Liver (tissue), 3 donors: ENCODE measurements at regions not wholly inside any gene's neighbourhood (a gene's known extent, or its start where the extent isn't known, plus 50 kb on each side); places are given as distances from the start of the nearest gene placed in this dataset.
"Not testable (repeated sequence)": the region's sequence is repeated elsewhere in the genome, so short reads cannot be mapped to it uniquely, and the experiment has no call there.

Experiments used
- JUND ChIP-seq, 2 donors: IDR thresholded peaks; 2 replicates each; pipeline ENCODE4 v1.6.1; 2016; ENCODE audit warnings: antibody characterized with exemption in 2 of 2
- RAD21 ChIP-seq, 2 donors: IDR thresholded peaks; 2 replicates each; pipeline ENCODE4 v1.6.1; 2016; ENCODE audit warnings: antibody characterized with exemption in 2 of 2, mild to moderate bottlenecking in 2 of 2
- RXRA ChIP-seq, 2 donors: IDR thresholded peaks; 2 replicates each; pipeline ENCODE4 v1.6.1; 2017 to 2018; ENCODE audit warnings: antibody characterized with exemption in 2 of 2, mild to moderate bottlenecking in 1 of 2
- TAF1 ChIP-seq: conservative IDR thresholded peaks from 2 replicates; pipeline ENCODE4 v1.6.1; 2016; ENCODE audit warnings: antibody characterized with exemption, mild to moderate bottlenecking
- TF ChIP-seq, protein P1 (sequence below): fragments of 150-350 bp; IDR thresholded peaks from 2 replicates; pipeline ENCODE4 v1.5.1; 2017; ENCODE audit warnings: improper control_type of control experiment, low read depth, low read length; ENCODE audit not compliant: missing input control
- TF ChIP-seq, protein P2 (sequence below): IDR thresholded peaks from 2 replicates; pipeline ENCODE4 v1.6.1; 2016; ENCODE audit warnings: antibody characterized with exemption
- donor health status: healthy.
- donor health status: healthy.

DNA sequence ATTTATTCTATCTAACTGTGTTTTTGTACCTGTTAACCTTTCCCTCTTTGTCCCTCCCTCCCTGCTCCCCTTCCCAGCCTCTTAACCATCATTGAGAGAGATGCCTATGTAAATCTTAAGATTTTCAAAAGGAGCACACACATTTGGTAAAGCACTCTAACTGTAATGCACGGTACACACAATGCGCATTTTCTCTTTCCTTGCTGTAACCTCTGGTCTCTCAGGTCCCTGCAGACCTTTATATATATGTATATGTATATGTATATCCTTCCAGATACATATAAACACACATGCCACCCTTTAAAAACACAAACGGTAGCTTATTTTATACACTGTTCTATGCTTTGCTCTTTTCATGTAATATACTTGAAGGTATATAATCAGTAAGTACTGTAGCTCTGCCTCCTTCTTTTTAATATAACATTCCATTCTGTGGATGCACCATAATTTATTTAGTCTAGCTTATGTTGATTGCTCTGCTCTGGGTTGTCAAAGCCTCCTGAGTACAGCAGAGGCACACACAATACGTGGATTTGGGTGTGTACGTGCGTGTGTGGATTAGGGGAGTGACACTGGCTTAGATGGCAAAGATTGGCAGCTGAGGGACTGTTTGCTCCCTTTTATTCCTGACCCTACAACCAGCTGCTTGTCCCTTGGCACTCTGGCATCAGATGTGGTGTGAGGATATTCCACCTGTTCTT lies 118.4 kb upstream of the PTPN20 start:
- TF ChIP-seq, protein P1, sequence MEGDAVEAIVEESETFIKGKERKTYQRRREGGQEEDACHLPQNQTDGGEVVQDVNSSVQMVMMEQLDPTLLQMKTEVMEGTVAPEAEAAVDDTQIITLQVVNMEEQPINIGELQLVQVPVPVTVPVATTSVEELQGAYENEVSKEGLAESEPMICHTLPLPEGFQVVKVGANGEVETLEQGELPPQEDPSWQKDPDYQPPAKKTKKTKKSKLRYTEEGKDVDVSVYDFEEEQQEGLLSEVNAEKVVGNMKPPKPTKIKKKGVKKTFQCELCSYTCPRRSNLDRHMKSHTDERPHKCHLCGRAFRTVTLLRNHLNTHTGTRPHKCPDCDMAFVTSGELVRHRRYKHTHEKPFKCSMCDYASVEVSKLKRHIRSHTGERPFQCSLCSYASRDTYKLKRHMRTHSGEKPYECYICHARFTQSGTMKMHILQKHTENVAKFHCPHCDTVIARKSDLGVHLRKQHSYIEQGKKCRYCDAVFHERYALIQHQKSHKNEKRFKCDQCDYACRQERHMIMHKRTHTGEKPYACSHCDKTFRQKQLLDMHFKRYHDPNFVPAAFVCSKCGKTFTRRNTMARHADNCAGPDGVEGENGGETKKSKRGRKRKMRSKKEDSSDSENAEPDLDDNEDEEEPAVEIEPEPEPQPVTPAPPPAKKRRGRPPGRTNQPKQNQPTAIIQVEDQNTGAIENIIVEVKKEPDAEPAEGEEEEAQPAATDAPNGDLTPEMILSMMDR, result not testable (repeated sequence)
- TF ChIP-seq RXRA (IDR thresholded peaks at IDR 0.05); JUND (IDR thresholded peaks at IDR 0.05); TAF1; RAD21 (IDR thresholded peaks at IDR 0.05): not testable (repeated sequence)
- TF ChIP-seq, protein P2, sequence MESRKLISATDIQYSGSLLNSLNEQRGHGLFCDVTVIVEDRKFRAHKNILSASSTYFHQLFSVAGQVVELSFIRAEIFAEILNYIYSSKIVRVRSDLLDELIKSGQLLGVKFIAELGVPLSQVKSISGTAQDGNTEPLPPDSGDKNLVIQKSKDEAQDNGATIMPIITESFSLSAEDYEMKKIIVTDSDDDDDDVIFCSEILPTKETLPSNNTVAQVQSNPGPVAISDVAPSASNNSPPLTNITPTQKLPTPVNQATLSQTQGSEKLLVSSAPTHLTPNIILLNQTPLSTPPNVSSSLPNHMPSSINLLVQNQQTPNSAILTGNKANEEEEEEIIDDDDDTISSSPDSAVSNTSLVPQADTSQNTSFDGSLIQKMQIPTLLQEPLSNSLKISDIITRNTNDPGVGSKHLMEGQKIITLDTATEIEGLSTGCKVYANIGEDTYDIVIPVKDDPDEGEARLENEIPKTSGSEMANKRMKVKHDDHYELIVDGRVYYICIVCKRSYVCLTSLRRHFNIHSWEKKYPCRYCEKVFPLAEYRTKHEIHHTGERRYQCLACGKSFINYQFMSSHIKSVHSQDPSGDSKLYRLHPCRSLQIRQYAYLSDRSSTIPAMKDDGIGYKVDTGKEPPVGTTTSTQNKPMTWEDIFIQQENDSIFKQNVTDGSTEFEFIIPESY, result not testable (repeated sequence)
